H1 (cell line): ENCODE measurements at regions not wholly inside any gene's neighbourhood (a gene's known extent, or its start where the extent isn't known, plus 50 kb on each side); places are given as distances from the start of the nearest gene placed in this dataset.

Experiments
- FOSL1 ChIP-seq: IDR thresholded peaks from 2 replicates; pipeline ENCODE4 v1.6.1; 2011; ENCODE audit warnings: mild to moderate bottlenecking, low read depth, low read length, moderate library complexity; ENCODE audit not compliant: insufficient read depth
- NANOG ChIP-seq: IDR thresholded peaks from 2 replicates; pipeline ENCODE4 v1.6.1; 2011; ENCODE audit warnings: low read length, low read depth, mild to moderate bottlenecking, inconsistent platforms; ENCODE audit not compliant: insufficient read depth, poor library complexity, severe bottlenecking
- TAF1 ChIP-seq: IDR thresholded peaks from 2 replicates; pipeline ENCODE4 v1.6.1; 2011; ENCODE audit warnings: mild to moderate bottlenecking, low read depth, low read length
- TAF7 ChIP-seq: optimal IDR thresholded peaks from 2 replicates; pipeline ENCODE3; 2011; ENCODE audit warnings: low read depth, mild to moderate bottlenecking, inconsistent platforms, low read length, moderate library complexity, borderline replicate concordance

GRCh38 chr2:5093056-5093455, 599.1 kb upstream of the SOX11 start (continued):
- TF ChIP-seq NANOG (no peak), TAF7 (no peak), TAF1 (no peak), FOSL1 (no peak)
